Ascending aorta (tissue), 2 donors: ENCODE measurements at regions not wholly inside any gene's neighbourhood (a gene's known extent, or its start where the extent isn't known, plus 50 kb on each side); places are given as distances from the start of the nearest gene placed in this dataset.

ENCODE experiments used
- DNase-seq, 2 donors: peaks; one replicate each; pipeline ENCODE4 v3.0.0-alpha.2; 2019; ENCODE audit warnings: low spot score in 2 of 2
- H3K27ac ChIP-seq, 2 donors: fragments of 200-600 bp; sonication (generic); one replicate each; pipeline ENCODE4 v1.5.1; 2016 to 2017; ENCODE audit warnings: mild to moderate bottlenecking in 1 of 2
- H3K27me3 ChIP-seq: fragments of 200-600 bp; sonication (generic); one replicate; pipeline ENCODE4 v1.5.1; 2017
- H3K36me3 ChIP-seq, 2 donors: fragments of 200-600 bp; sonication (generic); one replicate each; pipeline ENCODE4 v1.5.1; 2016
- H3K4me1 ChIP-seq, 2 donors: fragments of 200-600 bp; sonication (generic); one replicate each; pipeline ENCODE4 v1.5.1; 2016 to 2017; ENCODE audit warnings: mild to moderate bottlenecking in 1 of 2
- H3K4me3 ChIP-seq, 2 donors: fragments of 200-600 bp; sonication (generic); one replicate each; pipeline ENCODE4 v1.5.1; 2016 to 2017; ENCODE audit warnings: mild to moderate bottlenecking in 1 of 2
- H3K9me3 ChIP-seq, 2 donors: fragments of 200-600 bp; sonication (generic); one replicate each; pipeline ENCODE4 v1.5.1; 2016
- intact Hi-C: fragments of 100-400 bp; cut with DNase I; formaldehyde crosslinking; loops from one replicate; pipeline ENCODE4 v1.15.1; 2023
- TF ChIP-seq, protein P1 (sequence below), 3 experiments: fragments of 200-600 bp in 2 of 3; fragments of 450-650 bp in 1 of 3; sonication (generic) in 2 of 3; IDR thresholded peaks; one replicate each; pipeline ENCODE4 v1.5.1; 2016 to 2019; ENCODE audit warnings: antibody characterized with exemption in 3 of 3, mild to moderate bottlenecking in 1 of 3, moderate library complexity in 1 of 3

GRCh38 chr7:41238851-41239331 lies 464.0 kb downstream of the INHBA start:
- intact Hi-C loops = no loop called here
- DNase-seq = no peak
- TF ChIP-seq, protein P1, sequence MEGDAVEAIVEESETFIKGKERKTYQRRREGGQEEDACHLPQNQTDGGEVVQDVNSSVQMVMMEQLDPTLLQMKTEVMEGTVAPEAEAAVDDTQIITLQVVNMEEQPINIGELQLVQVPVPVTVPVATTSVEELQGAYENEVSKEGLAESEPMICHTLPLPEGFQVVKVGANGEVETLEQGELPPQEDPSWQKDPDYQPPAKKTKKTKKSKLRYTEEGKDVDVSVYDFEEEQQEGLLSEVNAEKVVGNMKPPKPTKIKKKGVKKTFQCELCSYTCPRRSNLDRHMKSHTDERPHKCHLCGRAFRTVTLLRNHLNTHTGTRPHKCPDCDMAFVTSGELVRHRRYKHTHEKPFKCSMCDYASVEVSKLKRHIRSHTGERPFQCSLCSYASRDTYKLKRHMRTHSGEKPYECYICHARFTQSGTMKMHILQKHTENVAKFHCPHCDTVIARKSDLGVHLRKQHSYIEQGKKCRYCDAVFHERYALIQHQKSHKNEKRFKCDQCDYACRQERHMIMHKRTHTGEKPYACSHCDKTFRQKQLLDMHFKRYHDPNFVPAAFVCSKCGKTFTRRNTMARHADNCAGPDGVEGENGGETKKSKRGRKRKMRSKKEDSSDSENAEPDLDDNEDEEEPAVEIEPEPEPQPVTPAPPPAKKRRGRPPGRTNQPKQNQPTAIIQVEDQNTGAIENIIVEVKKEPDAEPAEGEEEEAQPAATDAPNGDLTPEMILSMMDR (IDR thresholded peaks at IDR 0.05) = no peak
- H3K36me3 ChIP-seq = no peaks in the 10 kb centered on the region
- no peaks in the 10 kb centered on the region for H3K27me3 ChIP-seq
- H3K4me1 ChIP-seq = no peaks in the 10 kb centered on the region
- no peak overlapping the region for H3K27ac ChIP-seq
- no peaks in the 10 kb centered on the region for H3K9me3 ChIP-seq
- H3K4me3 ChIP-seq = no peak overlapping the region

DNA sequence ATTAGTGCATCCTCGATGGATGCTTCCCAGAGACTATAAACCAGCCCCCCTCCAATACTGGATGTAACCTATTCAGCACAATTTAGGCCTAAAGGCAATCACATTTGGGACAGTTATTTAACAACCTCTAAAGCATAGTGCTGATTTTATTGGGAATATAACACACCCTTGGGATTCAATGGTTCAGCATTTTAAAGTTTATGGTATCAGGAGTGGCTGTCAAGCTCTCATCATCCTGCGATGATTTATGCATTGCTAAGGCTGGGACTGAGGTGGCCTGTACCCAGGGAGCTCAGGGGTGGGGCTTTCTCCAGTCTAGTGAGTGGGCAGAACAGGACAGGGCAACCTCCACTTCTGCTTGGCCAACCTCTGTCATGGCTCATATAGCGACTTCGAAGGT lies 464.9 kb downstream of the INHBA start:
- no peak for DNase-seq
- H3K4me3 ChIP-seq = no peak overlapping the region
- H3K27ac ChIP-seq = no peak overlapping the region
- H3K4me1 ChIP-seq = no peaks in the 10 kb centered on the region
- no peaks in the 10 kb centered on the region for H3K27me3 ChIP-seq
- H3K36me3 ChIP-seq = no peaks in the 10 kb centered on the region
- TF ChIP-seq, protein P1 (IDR thresholded peaks at IDR 0.05) = no peak
- no peaks in the 10 kb centered on the region for H3K9me3 ChIP-seq
- intact Hi-C loops = no loop called here

GRCh38 chr7:41232086-41232485 lies 470.8 kb downstream of the INHBA start:
- intact Hi-C loops = no loop called here
- no peaks in the 10 kb centered on the region for H3K36me3 ChIP-seq
- no peaks in the 10 kb centered on the region for H3K27me3 ChIP-seq
- no peak for DNase-seq
- no peak overlapping the region for H3K27ac ChIP-seq
- H3K4me3 ChIP-seq = no peak overlapping the region
- TF ChIP-seq, protein P1 (IDR thresholded peaks at IDR 0.05) = no peak
- H3K4me1 ChIP-seq = no peaks in the 10 kb centered on the region
- H3K9me3 ChIP-seq = peaks cover 0 to 8% of the 10 kb centered on the region in 2 donors

- intact Hi-C loops = no loop called here
- Histone ChIP-seq H3K27me3 (no peaks in the 10 kb centered on the region), H3K4me3 (no peak overlapping the region), H3K4me1 (no peaks in the 10 kb centered on the region), H3K36me3 (no peaks in the 10 kb centered on the region), H3K27ac (no peak overlapping the region), H3K9me3 (no peaks in the 10 kb centered on the region)
- TF ChIP-seq, protein P1 (IDR thresholded peaks at IDR 0.05) = no peak
- DNase-seq = no peak
Observed at GRCh38 chr7:41224063-41224763, 478.7 kb downstream of the INHBA start.

DNA sequence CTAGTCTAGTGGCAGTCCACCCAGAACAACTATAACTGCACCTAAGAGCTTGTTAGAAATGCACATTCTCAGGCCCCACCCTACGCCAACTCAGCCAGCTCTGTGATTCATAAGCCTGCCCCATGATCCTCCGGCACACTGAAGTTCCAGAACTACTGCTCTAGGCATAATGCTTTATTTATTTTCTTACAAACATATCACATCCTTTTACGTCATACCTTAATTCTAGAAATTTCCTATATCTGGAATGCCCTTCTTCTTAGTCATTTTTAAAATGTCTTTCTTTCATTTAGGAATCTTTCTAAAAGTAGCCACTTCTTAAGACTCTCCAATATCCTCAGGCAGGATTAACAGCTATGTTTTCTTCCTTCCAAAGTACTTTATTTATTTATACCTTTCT lies 480.1 kb downstream of the INHBA start:
- no peak overlapping the region for H3K4me3 ChIP-seq
- intact Hi-C loops = no loop called here
- no peaks in the 10 kb centered on the region for H3K27me3 ChIP-seq
- DNase-seq = no peak
- TF ChIP-seq, protein P1 (IDR thresholded peaks at IDR 0.05) = no peak
- H3K27ac ChIP-seq = no peak overlapping the region
- H3K36me3 ChIP-seq = no peaks in the 10 kb centered on the region
- H3K9me3 ChIP-seq = no peaks in the 10 kb centered on the region
- no peaks in the 10 kb centered on the region for H3K4me1 ChIP-seq
